HG03060 (cell line): ENCODE measurements at regions not wholly inside any gene's neighbourhood (a gene's known extent, or its start where the extent isn't known, plus 50 kb on each side); places are given as distances from the start of the nearest gene placed in this dataset.
A peak's percentile ranks its signal among the peaks of the same experiment; 100 is the strongest.

Experiments
- ATAC-seq: cut with Tn5 transposase; IDR thresholded peaks from one replicate; pipeline ENCODE4 v1.9.1; 2021; ENCODE audit warnings: low read depth, moderate number of reproducible peaks; ENCODE audit not compliant: unreplicated experiment

DNA sequence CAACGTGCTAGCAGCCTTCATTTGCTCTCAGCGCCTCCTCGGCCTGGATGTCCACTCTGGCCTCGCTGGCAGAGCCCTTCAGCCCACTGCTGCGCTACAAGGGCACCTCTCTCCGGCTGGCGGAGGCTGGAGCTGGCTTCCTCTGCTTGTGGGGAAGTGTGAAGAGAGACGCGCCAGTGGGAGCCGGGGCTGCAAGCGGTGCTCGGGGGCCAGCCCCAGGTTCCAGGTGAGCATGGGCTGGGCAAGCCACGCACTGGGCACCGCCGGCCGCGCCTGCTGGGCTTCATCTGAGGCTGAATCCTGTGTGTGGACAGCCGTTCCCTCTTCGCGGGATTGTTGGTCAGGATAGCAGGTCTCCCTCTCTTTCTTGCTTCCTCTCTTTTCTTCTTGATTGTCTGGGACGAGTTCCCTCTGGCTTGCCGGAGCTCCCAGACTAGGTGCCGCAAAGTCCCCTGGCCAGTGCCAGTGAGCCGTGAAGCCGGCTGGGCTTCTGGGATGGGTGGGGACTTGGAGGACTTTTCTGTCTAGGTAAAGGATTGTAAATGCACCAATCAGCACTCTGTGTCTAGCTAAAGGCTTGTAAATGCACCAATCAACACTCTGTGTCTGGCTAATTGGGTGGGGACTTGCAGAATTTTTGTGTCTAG lies 165.0 kb downstream of the HEPH start:
- no peak for ATAC-seq

- no peak for ATAC-seq
Measured at GRCh38 chrX:66360894-66361293, 196.8 kb downstream of the HEPH start.

DNA sequence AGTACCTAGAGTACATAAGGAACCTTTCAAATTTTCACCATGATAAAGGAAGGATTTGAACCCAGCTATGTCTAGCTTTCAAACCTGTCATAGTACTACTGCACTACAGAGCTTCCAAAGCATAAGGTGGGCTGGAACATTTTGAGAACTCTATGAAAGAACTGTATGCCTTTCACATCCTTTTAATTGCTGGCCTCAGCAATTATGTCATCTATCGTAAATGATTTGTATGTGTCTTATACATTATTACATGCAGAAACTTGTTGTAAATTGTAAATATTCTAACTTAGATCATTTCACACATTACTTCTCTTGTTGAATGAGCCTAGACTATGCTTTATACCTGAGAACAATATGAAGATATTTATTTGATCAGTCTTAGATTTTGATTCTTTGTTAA lies 220.7 kb downstream of the HEPH start:
- ATAC-seq = no peak

- no peak for ATAC-seq
Measured at GRCh38 chrX:66399273-66399672, 235.2 kb downstream of the HEPH start.

DNA sequence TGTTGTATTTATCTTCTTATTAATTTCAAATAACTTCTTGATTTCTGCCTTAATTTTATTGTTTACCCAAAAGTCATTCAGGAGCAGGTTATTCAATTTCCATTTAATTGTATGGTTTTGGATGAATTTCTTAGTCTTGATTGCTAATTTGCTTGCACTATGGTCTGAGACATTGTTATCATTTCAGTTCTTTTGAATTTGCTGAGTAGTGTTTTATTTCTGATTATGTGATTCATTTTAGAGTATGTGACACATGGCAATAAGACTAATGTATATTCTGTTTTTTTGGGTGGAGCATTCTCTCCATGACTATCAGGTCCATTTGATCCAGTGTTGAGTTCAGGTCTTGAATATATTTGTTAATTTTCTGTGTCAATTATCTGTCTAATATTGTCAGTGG lies 236.7 kb downstream of the EDA2R start:
- no peak for ATAC-seq

DNA sequence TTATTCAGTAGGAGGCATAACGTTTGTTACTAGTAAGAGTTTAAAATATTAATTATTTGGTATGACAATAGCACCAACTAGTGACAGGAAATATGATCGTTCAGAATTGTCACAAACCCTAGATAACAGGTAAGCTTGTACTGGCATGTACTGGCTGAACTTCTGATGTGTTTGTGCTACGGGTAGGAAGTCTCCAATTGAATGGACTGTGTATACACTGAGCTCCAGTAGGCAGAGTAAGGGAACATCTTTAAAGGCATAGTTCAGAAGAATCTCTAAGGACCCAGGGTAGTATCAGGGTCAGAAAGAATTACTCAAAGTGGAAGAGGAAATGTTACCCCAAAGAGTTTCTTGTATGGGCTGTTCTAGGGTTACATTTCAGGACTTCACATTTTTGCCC lies 230.4 kb downstream of the EDA2R start:
- ATAC-seq = peak; percentile 47

GRCh38 chrX:66410806-66411205 lies 228.1 kb downstream of the EDA2R start:
- no peak for ATAC-seq
